ENCODE measurements at regions not wholly inside any gene's neighbourhood (a gene's known extent, or its start where the extent isn't known, plus 50 kb on each side); places are given as distances from the start of the nearest gene placed in this dataset.

DNA sequence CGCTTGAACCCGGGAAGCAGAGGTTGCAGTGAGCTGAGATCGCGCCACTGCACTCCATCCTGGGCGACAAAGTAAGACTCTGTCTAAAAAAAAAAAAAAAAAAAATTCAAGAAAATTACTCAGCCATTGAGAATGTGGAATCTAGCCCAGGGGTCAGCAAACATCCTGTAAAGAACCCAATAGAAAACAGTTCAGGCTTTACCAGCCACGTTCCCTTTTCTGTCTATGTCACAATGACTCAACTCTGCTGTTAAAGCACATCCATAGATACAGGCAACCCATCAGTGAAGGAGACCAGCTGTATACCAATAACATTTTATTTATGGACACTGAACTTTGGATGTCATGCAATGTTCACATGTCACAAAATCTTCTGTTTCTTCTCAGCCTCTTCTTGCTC lies 435.6 kb upstream of the GYPC start:
- Mint-ChIP-seq H3K4me1 (no peaks in the 10 kb centered on the region), H3K36me3 (no peaks in the 10 kb centered on the region), H3K9me3 (peaks cover 0 to 3% (median 2%) of the 10 kb centered on the region in 3 donors), H3K27me3 (no peaks in the 10 kb centered on the region), H3K4me3 (no peak overlapping the region), H3K27ac (no peak overlapping the region)

- no peaks in the 10 kb centered on the region for H3K4me1 Mint-ChIP-seq
- peaks cover 2 to 4% (median 3%) of the 10 kb centered on the region in 3 donors for H3K9me3 Mint-ChIP-seq
- H3K27me3 Mint-ChIP-seq: no peaks in the 10 kb centered on the region
- no peak overlapping the region for H3K4me3 Mint-ChIP-seq
- H3K36me3 Mint-ChIP-seq: no peaks in the 10 kb centered on the region
- no peak overlapping the region for H3K27ac Mint-ChIP-seq
Observed at GRCh38 chr2:126221506-126221905, 434.5 kb upstream of the GYPC start.

GRCh38 chr2:126222278-126222677 lies 433.7 kb upstream of the GYPC start:
- Mint-ChIP-seq H3K4me3 (no peak overlapping the region), H3K36me3 (no peaks in the 10 kb centered on the region), H3K4me1 (no peaks in the 10 kb centered on the region), H3K27me3 (no peaks in the 10 kb centered on the region), H3K9me3 (peaks cover 2 to 4% (median 4%) of the 10 kb centered on the region in 3 donors), H3K27ac (no peak overlapping the region)

DNA sequence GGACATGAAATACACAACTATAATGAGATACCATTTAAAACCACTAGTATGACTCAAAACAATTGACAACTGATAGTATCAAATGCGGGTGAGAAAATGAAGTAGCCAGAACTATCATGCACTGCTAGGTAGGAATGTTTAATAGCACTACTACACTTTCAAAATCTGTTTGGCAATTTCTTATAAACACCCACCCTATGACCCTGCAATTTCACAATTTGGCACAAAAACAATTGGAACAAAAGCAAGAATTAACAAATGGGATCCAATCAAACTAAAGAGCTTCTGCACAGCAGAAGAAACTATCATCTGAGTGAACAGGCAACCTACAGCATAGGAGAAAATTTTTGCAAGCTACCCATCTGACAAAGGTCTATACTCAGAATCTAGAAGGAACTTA lies 431.2 kb upstream of the GYPC start:
- Mint-ChIP-seq H3K4me3 (no peak overlapping the region), H3K36me3 (no peaks in the 10 kb centered on the region), H3K4me1 (no peaks in the 10 kb centered on the region), H3K9me3 (peaks cover 5 to 10% (median 7%) of the 10 kb centered on the region in 3 donors), H3K27ac (no peak overlapping the region), H3K27me3 (no peaks in the 10 kb centered on the region)

DNA sequence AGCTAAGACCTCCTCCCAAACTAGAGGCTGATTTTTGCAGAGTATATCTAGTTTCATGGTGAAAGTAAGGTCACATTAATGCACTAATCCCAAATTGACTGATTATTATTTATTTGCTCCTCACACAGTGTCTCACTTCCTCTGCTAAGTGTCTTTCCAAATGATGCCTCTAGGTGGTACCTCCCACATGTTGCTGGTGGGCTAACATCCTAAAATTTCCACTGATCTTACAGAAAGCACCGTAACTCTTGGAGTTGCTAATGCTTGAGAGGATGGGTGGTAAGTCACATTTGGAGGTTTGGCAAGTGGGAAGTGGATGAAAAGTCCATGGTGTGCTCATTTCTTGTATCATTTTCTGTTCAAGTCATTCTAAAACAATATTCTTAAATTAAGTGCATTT lies 428.7 kb upstream of the GYPC start:
- H3K4me1 Mint-ChIP-seq: no peaks in the 10 kb centered on the region
- no peak overlapping the region for H3K4me3 Mint-ChIP-seq
- H3K9me3 Mint-ChIP-seq: peaks cover 5 to 10% (median 7%) of the 10 kb centered on the region in 3 donors
- H3K27me3 Mint-ChIP-seq: no peaks in the 10 kb centered on the region
- H3K36me3 Mint-ChIP-seq: no peaks in the 10 kb centered on the region
- no peak overlapping the region for H3K27ac Mint-ChIP-seq

- Mint-ChIP-seq H3K36me3 (no peaks in the 10 kb centered on the region), H3K27me3 (no peaks in the 10 kb centered on the region), H3K4me1 (no peaks in the 10 kb centered on the region), H3K27ac (no peak overlapping the region), H3K4me3 (no peak overlapping the region), H3K9me3 (peaks cover 7 to 10% (median 8%) of the 10 kb centered on the region in 3 donors)
Observed at GRCh38 chr2:126228531-126228930, 427.4 kb upstream of the GYPC start.

- H3K4me3 Mint-ChIP-seq: no peak overlapping the region
- H3K27me3 Mint-ChIP-seq: no peaks in the 10 kb centered on the region
- no peaks in the 10 kb centered on the region for H3K9me3 Mint-ChIP-seq
- no peaks in the 10 kb centered on the region for H3K4me1 Mint-ChIP-seq
- H3K27ac Mint-ChIP-seq: no peak overlapping the region
- H3K36me3 Mint-ChIP-seq: no peaks in the 10 kb centered on the region
Observed at GRCh38 chr2:126238251-126238650, 417.7 kb upstream of the GYPC start.

DNA sequence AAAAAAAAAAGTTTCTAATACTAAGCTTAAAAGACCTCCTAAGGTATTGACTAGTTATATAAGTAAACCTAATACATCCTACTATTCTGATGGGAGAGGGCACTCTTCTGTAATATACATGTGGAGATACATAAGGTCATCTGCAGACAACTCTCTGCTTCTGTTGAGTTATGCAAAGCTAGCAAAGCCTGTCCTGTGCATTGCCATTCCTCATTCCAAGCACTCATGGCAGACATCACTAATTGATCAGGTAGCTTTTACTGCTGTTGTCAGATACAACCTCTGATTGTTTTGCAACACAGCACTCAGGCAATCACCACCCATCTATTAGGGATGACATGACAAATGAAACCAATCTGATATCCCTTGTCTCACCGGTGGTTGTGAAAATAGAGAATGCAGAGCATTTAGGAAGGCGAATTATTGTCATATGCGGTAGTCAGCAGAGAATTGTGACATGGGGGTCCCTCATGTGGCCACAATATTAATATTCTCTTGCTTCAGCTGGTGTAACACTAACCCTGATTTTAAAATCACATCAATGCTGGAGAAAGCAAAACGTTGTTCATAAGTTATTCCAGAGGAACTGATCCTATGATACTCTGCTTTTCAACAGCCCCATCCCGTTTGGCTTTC lies 416.5 kb upstream of the GYPC start:
- Mint-ChIP-seq H3K4me3 (no peak overlapping the region), H3K27me3 (no peaks in the 10 kb centered on the region), H3K9me3 (no peaks in the 10 kb centered on the region), H3K27ac (no peak overlapping the region), H3K4me1 (no peaks in the 10 kb centered on the region), H3K36me3 (no peaks in the 10 kb centered on the region)

GRCh38 chr2:126241001-126241400 lies 415.0 kb upstream of the GYPC start:
- Mint-ChIP-seq H3K27ac (no peak overlapping the region), H3K4me3 (peak overlapping the region in 1 of 4 donors; percentile 53), H3K4me1 (no peaks in the 10 kb centered on the region), H3K9me3 (no peaks in the 10 kb centered on the region), H3K27me3 (no peaks in the 10 kb centered on the region), H3K36me3 (no peaks in the 10 kb centered on the region)

- Mint-ChIP-seq H3K9me3 (no peaks in the 10 kb centered on the region), H3K36me3 (no peaks in the 10 kb centered on the region), H3K27ac (no peak overlapping the region), H3K27me3 (no peaks in the 10 kb centered on the region), H3K4me1 (no peaks in the 10 kb centered on the region), H3K4me3 (no peak overlapping the region)
Observed at GRCh38 chr2:126241411-126241810, 414.5 kb upstream of the GYPC start.

GRCh38 chr2:126244937-126245336 lies 411.0 kb upstream of the GYPC start:
- no peak overlapping the region for H3K4me3 Mint-ChIP-seq
- H3K27ac Mint-ChIP-seq: no peak overlapping the region
- peaks cover 1% of the 10 kb centered on the region for H3K36me3 Mint-ChIP-seq

GRCh38 chr2:126253669-126254068 lies 402.3 kb upstream of the GYPC start:
- no peaks in the 10 kb centered on the region for H3K4me1 Mint-ChIP-seq
- no peak overlapping the region for H3K27ac Mint-ChIP-seq
- H3K4me3 Mint-ChIP-seq: no peak overlapping the region
- no peaks in the 10 kb centered on the region for H3K27me3 Mint-ChIP-seq
- H3K9me3 Mint-ChIP-seq: no peaks in the 10 kb centered on the region
- peaks cover 1% of the 10 kb centered on the region for H3K36me3 Mint-ChIP-seq

More at GRCh38 chr2:126244937-126245336, 411.0 kb upstream of the GYPC start:
- Mint-ChIP-seq H3K4me1 (no peaks in the 10 kb centered on the region), H3K27me3 (no peaks in the 10 kb centered on the region), H3K9me3 (no peaks in the 10 kb centered on the region)

DNA sequence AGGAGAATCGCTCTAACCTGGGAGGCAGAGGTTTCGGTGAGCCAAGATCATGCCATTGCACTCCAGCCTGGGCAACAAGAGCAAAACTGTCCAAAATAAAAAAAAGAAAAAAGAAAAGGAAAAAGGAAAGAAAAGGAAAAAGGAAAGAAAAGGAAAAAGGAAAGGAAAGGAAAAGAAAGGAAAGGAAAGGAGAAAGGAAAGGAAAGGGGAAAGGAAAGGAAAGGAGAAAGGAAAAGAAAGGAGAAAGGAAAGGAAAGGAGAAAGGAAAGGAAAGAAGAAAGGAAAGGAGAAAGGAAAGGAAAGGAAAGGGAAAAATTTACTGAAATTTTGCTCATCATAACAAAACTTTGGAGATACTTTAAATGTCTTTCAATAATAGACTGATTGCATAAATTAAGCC lies 391.3 kb upstream of the GYPC start:
- peaks cover 0 to 1% (median 0%) of the 10 kb centered on the region in 3 donors for H3K9me3 Mint-ChIP-seq
- no peaks in the 10 kb centered on the region for H3K4me1 Mint-ChIP-seq
- H3K27me3 Mint-ChIP-seq: peaks cover 3% of the 10 kb centered on the region
- no peaks in the 10 kb centered on the region for H3K36me3 Mint-ChIP-seq
- H3K27ac Mint-ChIP-seq: no peak overlapping the region
- H3K4me3 Mint-ChIP-seq: no peak overlapping the region

GRCh38 chr2:126269911-126270310 lies 386.0 kb upstream of the GYPC start:
- peaks cover 0 to 4% (median 1%) of the 10 kb centered on the region in 3 donors for H3K9me3 Mint-ChIP-seq
- H3K36me3 Mint-ChIP-seq: no peaks in the 10 kb centered on the region
- no peaks in the 10 kb centered on the region for H3K4me1 Mint-ChIP-seq
- H3K27me3 Mint-ChIP-seq: peaks cover 1% of the 10 kb centered on the region
- no peak overlapping the region for H3K4me3 Mint-ChIP-seq
- no peak overlapping the region for H3K27ac Mint-ChIP-seq

- no peaks in the 10 kb centered on the region for H3K4me1 Mint-ChIP-seq
- peaks cover 1 to 4% (median 3%) of the 10 kb centered on the region in 3 donors for H3K9me3 Mint-ChIP-seq
- no peaks in the 10 kb centered on the region for H3K36me3 Mint-ChIP-seq
- H3K27ac Mint-ChIP-seq: no peak overlapping the region
- H3K4me3 Mint-ChIP-seq: no peak overlapping the region
- peaks cover 1% of the 10 kb centered on the region for H3K27me3 Mint-ChIP-seq
Observed at GRCh38 chr2:126270587-126270986, 385.4 kb upstream of the GYPC start.

DNA sequence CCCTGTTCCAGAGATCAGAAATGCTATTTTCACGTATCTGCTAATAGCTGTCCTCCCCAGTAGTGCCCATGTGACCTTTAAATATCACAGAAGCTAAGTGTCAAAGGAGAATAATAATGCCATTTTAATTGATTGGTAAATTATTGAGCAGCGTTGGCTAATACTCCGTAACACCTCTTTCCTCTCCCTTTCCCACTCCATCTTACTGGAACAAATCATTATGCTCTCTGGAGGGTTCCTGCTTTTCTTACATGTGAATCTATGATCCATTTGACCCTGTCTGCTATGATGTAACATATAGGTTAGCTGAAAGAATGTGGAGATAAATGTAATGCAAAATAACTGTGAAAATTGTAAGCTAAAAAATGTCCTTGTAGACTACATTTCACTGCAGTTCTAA lies 383.6 kb upstream of the GYPC start:
- H3K27ac Mint-ChIP-seq: no peak overlapping the region
- H3K4me3 Mint-ChIP-seq: no peak overlapping the region
- H3K27me3 Mint-ChIP-seq: peaks cover 1% of the 10 kb centered on the region
- H3K36me3 Mint-ChIP-seq: peaks cover 1% of the 10 kb centered on the region
- peaks cover 1 to 4% (median 3%) of the 10 kb centered on the region in 3 donors for H3K9me3 Mint-ChIP-seq
- H3K4me1 Mint-ChIP-seq: no peaks in the 10 kb centered on the region
